Common myeloid progenitor, CD34-positive (primary cell): ENCODE measurements at regions not wholly inside any gene's neighbourhood (a gene's known extent, or its start where the extent isn't known, plus 50 kb on each side); places are given as distances from the start of the nearest gene placed in this dataset.
A peak's percentile ranks its signal among the peaks of the same experiment; 100 is the strongest.

ENCODE experiments used
- CTCF ChIA-PET: fragments of 350-600 bp; sonication (Branson Sonifier 250); formaldehyde crosslinking; loops from one replicate; lab custom pipeline; 2021; ENCODE audit warnings: antibody characterized with exemption; lab: Charles Lee
- POLR2A ChIA-PET: fragments of 350-600 bp; sonication (Branson Sonifier 250); formaldehyde crosslinking; loops from one replicate; lab custom pipeline; 2021; ENCODE audit warnings: antibody characterized with exemption; lab: Charles Lee
- DNase-seq, 3 donors: peaks; one replicate each; pipeline versions ENCODE4 v3.0.0 to v3.0.0-alpha.2; 2013
- H3K27ac ChIP-seq, 2 experiments: 1 replicate in 1 of 2; 2 replicates in 1 of 2; pipeline ENCODE4 v1.7.0; 2013; ENCODE audit warnings: inconsistent platforms in 2 of 2, low read length in 2 of 2, mild to moderate bottlenecking in 2 of 2, low read depth in 1 of 2, moderate library complexity in 1 of 2; ENCODE audit not compliant: severe bottlenecking in 2 of 2, insufficient read depth in 1 of 2, poor library complexity in 1 of 2
- H3K27me3 ChIP-seq, 5 experiments: replicated peaks in 2 of 5; 1 replicate in 3 of 5; 2 replicates in 2 of 5; pipeline versions ENCODE4 v1.6.1 to v1.7.0; 2013; ENCODE audit warnings: low read length in 4 of 5, mild to moderate bottlenecking in 2 of 5, moderate library complexity in 2 of 5, inconsistent platforms in 1 of 5; ENCODE audit not compliant: insufficient read depth in 5 of 5, control insufficient read depth in 4 of 5
- H3K36me3 ChIP-seq, 4 experiments: 1 replicate in 2 of 4; 2 replicates in 2 of 4; pipeline versions ENCODE4 v1.6.1 to v1.7.0; 2013; ENCODE audit warnings: low read length in 3 of 4, control low read depth in 1 of 4, mild to moderate bottlenecking in 1 of 4; ENCODE audit not compliant: control insufficient read depth in 4 of 4, insufficient read depth in 4 of 4
- H3K4me1 ChIP-seq, 4 experiments: 1 replicate in 3 of 4; 2 replicates in 1 of 4; pipeline versions ENCODE4 v1.6.1 to v1.7.1; 2013; ENCODE audit warnings: low read length in 3 of 4, mild to moderate bottlenecking in 3 of 4, control low read depth in 1 of 4, inconsistent platforms in 1 of 4, moderate library complexity in 1 of 4; ENCODE audit not compliant: control insufficient read depth in 4 of 4, insufficient read depth in 4 of 4; ENCODE audit errors: control extremely low read depth in 1 of 4
- H3K4me3 ChIP-seq, 7 experiments: 1 replicate in 4 of 7; 2 replicates in 3 of 7; pipeline versions ENCODE4 v1.5.1 to v1.7.0; 2013; ENCODE audit warnings: mild to moderate bottlenecking in 7 of 7, low read length in 6 of 7, moderate library complexity in 6 of 7, inconsistent platforms in 2 of 7, low read depth in 2 of 7, control low read depth in 1 of 7; ENCODE audit not compliant: insufficient read depth in 4 of 7, control insufficient read depth in 1 of 7; ENCODE audit errors: extremely low read depth in 1 of 7
- H3K9me3 ChIP-seq, 5 experiments: 1 replicate in 4 of 5; 2 replicates in 1 of 5; pipeline versions ENCODE4 v1.6.1 to v1.7.1; 2013; ENCODE audit warnings: low read length in 4 of 5, mild to moderate bottlenecking in 2 of 5, inconsistent platforms in 1 of 5, low read depth in 1 of 5, moderate library complexity in 1 of 5; ENCODE audit not compliant: control insufficient read depth in 4 of 5, insufficient read depth in 2 of 5; ENCODE audit errors: control extremely low read depth in 1 of 5
- WGBS: methylation state at CpG from one replicate; pipeline ENCODE4 v1.1.5; 2013; ENCODE audit not compliant: insufficient coverage; 5-methylcytosine and 5-hydroxymethylcytosine counted together

DNA sequence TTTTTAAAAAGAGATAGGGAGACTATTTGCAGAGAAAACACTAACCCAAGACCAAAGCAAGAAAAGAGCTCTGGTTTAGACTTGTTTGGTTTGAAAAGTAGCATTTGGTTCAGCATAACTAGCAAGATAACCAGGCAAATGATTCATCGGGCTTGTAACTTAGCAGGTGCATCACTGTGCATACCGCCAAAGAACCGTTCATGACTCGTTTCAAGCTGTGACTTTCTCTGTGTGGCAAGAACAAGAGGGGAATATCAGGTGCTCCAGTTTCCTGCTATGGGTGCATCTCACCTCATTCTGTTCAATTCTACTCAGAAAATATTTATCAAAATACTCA is 244.9 kb downstream of the ETAA1 start:
- ChIA-PET POLR2A (no interaction called here), CTCF (no interaction called here)
- no peaks in the 10 kb centered on the region for H3K27me3 ChIP-seq
- peaks cover 0 to 17% (median 7%) of the 10 kb centered on the region in 4 experiments for H3K4me1 ChIP-seq
- 97% methylated on average over 4 of the region's 4 CpGs for WGBS
- H3K27ac ChIP-seq: no peak overlapping the region
- H3K36me3 ChIP-seq: no peaks in the 10 kb centered on the region
- peaks cover 0 to 6% (median 6%) of the 10 kb centered on the region in 5 experiments for H3K9me3 ChIP-seq
- H3K4me3 ChIP-seq: no peak overlapping the region
- DNase-seq: peak in 1 of 3 donors; percentile 38

DNA sequence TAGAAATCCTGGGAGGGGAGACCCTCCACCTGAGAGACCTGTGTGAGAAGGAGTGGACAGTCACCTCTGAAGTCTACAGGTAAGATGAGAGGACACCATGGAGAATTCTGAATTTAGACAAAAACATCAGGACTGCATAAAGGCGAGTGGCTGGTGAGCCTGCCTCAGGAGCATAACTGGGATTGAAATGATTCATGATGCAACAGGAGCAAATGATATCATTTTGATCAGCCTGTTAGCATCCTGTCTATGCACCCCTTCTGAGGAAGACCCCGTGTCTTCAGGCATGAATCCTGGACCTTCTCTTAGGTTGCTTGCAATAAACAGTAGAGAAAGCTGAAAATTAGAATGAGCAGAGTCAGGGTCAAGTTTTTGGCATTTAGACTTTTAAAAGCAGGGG is 245.8 kb downstream of the ETAA1 start:
- ChIA-PET POLR2A (no interaction called here), CTCF (no interaction called here)
- 94% methylated on average over 2 of the region's 2 CpGs for WGBS
- no peak overlapping the region for H3K27ac ChIP-seq
- H3K4me1 ChIP-seq: peaks cover 0 to 17% (median 7%) of the 10 kb centered on the region in 4 experiments
- peaks cover 0 to 10% (median 9%) of the 10 kb centered on the region in 5 experiments for H3K9me3 ChIP-seq
- H3K4me3 ChIP-seq: no peak overlapping the region
- no peaks in the 10 kb centered on the region for H3K27me3 ChIP-seq
- DNase-seq: no peak
- no peaks in the 10 kb centered on the region for H3K36me3 ChIP-seq

DNA sequence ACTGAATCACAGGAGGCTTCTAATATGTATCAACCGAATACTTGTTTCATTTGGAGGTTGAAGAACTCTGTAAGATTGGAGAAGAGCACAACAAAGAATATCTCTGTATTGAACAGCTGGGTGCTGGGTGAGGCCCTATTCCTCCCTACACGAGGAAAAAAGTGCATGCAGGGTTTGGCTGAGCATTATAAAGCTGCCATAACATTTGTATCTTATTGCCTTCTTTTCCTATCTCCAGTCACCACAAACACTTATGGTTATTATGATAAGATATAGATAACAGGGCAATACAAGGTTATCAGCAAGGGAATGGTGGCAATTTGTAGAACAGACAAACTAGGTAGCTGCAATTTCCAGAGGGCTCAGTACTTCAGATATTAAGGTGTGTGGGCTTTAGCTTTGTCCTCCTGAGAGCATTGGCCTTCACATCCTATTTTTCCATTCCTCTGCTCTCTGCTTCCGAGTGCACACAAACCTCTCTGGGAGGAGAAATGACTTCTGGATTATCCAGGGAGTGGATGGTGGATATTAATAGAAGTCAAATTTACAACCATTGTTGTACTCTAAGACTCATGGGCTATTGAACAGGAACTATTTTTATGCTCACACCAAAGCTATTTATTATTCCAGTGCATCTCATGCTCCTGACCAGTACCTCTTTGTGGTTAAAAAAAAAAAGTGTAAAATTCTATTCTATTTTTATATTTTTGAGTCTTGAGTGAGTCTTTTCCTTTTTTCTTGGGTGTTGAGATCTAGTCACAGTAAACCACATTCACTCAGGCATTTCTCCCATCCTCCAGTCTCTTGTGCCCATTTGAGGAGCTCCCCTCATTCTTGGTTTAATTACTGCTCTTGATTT is 248.4 kb downstream of the ETAA1 start:
- 80% methylated on average over 1 of the region's 3 CpGs for WGBS
- Histone ChIP-seq H3K4me1 (peaks cover 0 to 20% (median 7%) of the 10 kb centered on the region in 4 experiments), H3K27me3 (no peaks in the 10 kb centered on the region), H3K9me3 (peaks cover 0 to 10% (median 9%) of the 10 kb centered on the region in 5 experiments), H3K36me3 (no peaks in the 10 kb centered on the region), H3K27ac (no peak overlapping the region), H3K4me3 (no peak overlapping the region)
- DNase-seq: peak in 1 of 3 donors; percentile 30
- ChIA-PET POLR2A (no interaction called here), CTCF (interaction anchor here (0.7 kb wide), 1 partner anchor 438 kb away, joined by 3 read pairs; no protein-coding TSS in a partner anchor)

DNA sequence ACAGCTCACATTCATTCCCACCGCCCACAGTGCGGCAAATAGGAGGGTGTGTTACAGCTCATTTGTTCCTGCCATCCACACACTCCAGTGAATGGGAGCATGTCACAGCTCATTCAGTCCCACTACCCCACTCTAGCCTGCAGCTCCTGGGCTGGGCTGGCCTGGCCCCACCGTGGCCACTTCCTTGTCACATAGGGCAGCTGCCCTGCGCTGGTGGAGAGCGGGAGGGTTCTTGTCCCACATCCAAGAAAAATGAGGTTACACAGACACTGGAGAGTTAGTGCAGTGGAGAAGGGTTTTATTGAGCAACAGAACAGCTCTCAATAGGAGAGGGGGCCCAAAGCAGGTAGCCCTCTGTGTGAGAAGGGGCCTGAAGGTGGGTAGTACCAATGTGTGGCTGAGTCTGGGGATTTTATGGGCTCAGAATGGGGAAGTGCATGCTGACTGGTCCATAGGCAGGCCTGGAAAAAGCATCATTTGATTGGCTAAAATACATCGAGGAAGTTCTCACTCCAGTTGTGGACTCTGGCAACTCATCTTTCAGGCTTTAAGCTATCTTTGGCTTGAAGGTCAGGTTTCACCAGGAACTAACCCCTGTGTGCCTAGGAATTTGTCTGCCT is 249.7 kb downstream of the ETAA1 start:
- no peaks in the 10 kb centered on the region for H3K36me3 ChIP-seq
- CTCF ChIA-PET: interaction anchor here (0.9 kb wide), 1 partner anchor 9 kb away, joined by 3 read pairs; no protein-coding TSS in a partner anchor
- POLR2A ChIA-PET: no interaction called here
- no peak overlapping the region for H3K4me3 ChIP-seq
- peaks cover 0 to 27% (median 7%) of the 10 kb centered on the region in 4 experiments for H3K4me1 ChIP-seq
- WGBS: 79% methylated on average over 4 of the region's 6 CpGs
- H3K27ac ChIP-seq: no peak overlapping the region
- DNase-seq: peak in 2 of 3 donors; percentile 29 to 38
- H3K9me3 ChIP-seq: peaks cover 0 to 10% (median 9%) of the 10 kb centered on the region in 5 experiments
- no peaks in the 10 kb centered on the region for H3K27me3 ChIP-seq

DNA sequence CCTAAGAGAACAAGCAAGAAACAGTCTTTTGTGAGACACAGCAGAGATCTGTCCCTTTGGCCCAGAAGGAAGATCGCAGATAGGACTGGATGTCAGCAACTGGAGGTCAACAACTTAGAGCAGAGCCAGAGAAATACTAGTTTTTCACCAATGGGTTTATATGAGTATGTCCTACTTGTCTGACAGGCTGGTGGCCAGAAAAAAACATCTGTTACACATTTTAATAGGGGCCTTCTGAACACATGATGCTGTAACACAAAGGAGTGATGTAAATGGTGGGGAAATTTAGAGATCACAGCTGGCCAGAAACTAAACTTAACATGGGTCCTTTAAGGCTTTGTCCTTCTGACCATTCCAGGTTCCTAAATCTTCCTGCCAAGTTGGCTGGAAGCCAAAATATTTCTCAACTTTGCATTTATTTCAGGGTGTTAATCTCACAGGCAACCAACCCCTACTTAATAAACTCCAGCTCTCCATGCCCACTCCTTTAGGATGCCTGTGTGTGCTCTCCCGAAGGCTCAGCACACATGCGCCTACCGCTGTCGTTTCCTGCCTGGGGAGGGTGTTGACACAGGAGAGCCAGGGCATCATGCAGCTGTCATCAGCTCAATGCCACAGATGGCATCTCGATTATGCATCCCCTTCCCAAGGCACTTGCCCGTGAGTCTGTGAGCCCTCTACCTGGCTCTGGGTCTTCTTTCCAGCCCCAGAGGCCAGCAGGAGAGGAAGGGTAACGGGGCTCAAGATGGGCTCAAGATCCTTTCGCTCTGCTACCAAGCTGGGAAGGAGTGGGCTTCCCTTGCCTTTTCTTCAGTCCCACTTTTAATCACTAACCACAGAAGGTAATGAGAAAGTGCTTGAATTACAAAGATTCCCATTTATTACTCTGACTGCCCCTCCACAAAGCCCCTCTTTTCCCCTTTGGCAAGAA is 252.5 kb downstream of the ETAA1 start:
- DNase-seq: no peak
- no peaks in the 10 kb centered on the region for H3K36me3 ChIP-seq
- H3K4me3 ChIP-seq: no peak overlapping the region
- H3K27me3 ChIP-seq: no peaks in the 10 kb centered on the region
- ChIA-PET CTCF (interaction anchor here (0.8 to 1.6 kb wide), 5 partner anchors 17 to 1221 kb away, joined by 3 to 11 read pairs (median 4); no protein-coding TSS in a partner anchor), POLR2A (no interaction called here)
- 92% methylated on average over 8 of the region's 9 CpGs for WGBS
- H3K4me1 ChIP-seq: peaks cover 4 to 26% (median 7%) of the 10 kb centered on the region in 4 experiments
- no peak overlapping the region for H3K27ac ChIP-seq
- H3K9me3 ChIP-seq: peaks cover 0 to 10% (median 9%) of the 10 kb centered on the region in 5 experiments

DNA sequence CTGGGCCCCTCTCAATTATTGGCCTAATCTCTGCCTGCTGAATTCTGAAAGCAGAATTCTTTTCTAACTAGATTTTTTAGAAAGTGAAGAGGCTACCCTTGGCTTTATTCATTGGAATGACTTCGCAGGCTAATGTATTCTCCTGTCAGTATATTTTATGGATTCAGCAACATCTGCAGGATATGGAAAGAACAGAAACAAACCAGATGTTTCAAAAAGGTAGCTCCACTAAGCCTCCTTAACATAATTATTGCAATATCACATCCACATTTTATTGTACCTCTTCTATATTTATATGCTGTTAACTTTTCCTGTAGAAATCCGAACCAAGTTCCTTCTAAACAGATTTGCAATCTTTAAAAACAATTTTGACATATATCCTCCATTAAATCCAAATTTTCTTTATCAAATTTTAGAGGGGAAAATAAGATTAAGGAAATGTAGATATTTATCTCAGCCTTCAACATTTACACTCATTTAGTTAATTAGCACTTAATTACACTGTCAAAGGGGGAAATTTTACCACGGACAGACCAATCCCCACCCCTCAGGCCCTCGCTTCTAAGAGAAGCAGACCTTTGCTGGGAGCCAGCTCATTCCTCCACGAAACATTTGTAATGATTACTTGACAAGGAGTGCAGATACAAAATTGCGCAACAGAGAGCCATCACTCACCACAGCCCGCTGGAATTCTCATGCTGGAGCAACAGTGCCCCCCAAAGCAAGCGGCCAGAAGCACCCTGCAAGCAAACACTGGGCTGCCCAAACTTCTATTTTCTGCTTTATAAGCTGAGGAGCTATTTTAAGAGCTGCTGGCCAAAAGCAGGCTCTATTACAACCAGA is 253.4 kb downstream of the ETAA1 start:
- WGBS: 17% methylated on average over 5 of the region's 8 CpGs

More for the DNA sequence above, 253.4 kb downstream of the ETAA1 start:
- Histone ChIP-seq H3K36me3 (no peaks in the 10 kb centered on the region), H3K27ac (no peak overlapping the region), H3K9me3 (peaks cover 0 to 10% (median 9%) of the 10 kb centered on the region in 5 experiments), H3K4me3 (peak overlapping the region in 1 of 7 experiments; percentile 48), H3K4me1 (peaks cover 3 to 18% (median 4%) of the 10 kb centered on the region in 4 experiments), H3K27me3 (no peaks in the 10 kb centered on the region)
- CTCF ChIA-PET: interaction anchor here (0.7 to 2.5 kb wide), 13 partner anchors 10 to 1222 kb away, joined by 3 to 11 read pairs (median 4); no protein-coding TSS in a partner anchor
- peak; percentile 83 to 90 (median 89) for DNase-seq
- POLR2A ChIA-PET: no interaction called here
